ENCODE measurements at regions not wholly inside any gene's neighbourhood (a gene's known extent, or its start where the extent isn't known, plus 50 kb on each side); places are given as distances from the start of the nearest gene placed in this dataset.

GRCh38 chr9:107603281-107603680 is 113.7 kb upstream of the KLF4 start:
- TF ChIP-seq CTCF (IDR thresholded peaks at IDR 0.05; ENCODE audit: poor library complexity) (no peak), EZH2phosphoT487 (IDR thresholded peaks at IDR 0.05; ENCODE audit: low read depth, severe bottlenecking, unreplicated experiment) (no peak)
